HG03565 (cell line): ENCODE measurements at regions not wholly inside any gene's neighbourhood (a gene's known extent, or its start where the extent isn't known, plus 50 kb on each side); places are given as distances from the start of the nearest gene placed in this dataset.
"Not testable (repeated sequence)": the region's sequence is repeated elsewhere in the genome, so short reads cannot be mapped to it uniquely, and the experiment has no call there.

Experiments
- ATAC-seq: cut with Tn5 transposase; IDR thresholded peaks from one replicate; pipeline ENCODE4 v1.9.1; 2021; ENCODE audit warnings: mild to moderate bottlenecking, moderate library complexity; ENCODE audit not compliant: unreplicated experiment

DNA sequence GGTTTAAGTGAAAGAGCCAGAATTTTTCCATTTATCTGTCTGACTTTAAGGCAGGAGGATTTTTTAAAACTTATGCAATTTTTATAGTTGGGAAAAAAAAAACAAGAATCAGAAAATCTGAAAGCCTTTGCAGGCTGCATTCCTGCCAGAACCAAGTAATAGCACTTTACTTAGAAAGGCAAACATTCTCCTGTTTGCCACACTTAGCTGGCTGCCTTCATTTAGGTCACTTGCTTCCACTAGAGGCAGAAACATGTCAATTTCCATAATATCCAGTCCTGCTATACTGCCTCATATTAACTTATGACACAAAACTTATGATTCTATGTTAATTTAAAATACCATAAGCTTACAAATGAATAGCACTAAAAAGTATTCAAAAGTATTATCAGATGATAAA is 425.8 kb downstream of the FRK start:
- ATAC-seq: no peak

DNA sequence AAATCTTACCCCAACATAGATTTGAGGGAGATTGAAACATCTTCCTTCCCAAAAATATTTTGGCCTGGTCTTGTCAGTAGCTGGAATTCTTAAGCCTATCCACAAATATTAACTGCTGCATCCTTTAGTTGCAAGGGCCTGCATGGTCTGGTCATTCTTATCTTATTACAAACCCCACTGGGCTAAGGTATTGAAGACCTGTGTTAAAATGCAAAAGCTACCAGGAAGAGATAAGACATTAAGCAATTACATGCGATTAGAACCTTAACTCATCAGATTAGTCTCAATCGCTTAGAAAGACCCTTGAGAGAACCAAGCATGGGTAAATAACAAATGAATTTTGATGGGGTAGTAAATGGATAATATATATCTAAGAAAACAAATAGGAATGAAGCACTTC is 426.6 kb downstream of the FRK start:
- ATAC-seq: no peak

DNA sequence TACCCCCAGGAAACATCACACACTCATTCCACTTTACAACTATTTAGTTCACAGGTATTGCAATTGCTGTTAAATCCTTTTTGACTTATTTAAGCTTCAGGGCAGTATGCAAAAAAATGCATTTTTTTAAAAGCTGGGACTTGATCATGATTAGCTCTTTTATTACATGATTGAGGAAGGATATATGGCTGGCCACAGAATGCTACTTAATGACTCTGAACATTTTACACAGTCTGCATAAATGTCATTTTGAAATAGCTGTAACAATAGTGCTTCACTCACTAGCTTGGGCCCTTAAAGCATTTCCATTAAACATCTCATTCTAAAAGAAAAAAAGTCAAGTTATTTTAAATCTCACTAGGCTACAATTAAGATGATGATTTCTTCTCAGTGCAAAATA is 429.7 kb downstream of the FRK start:
- ATAC-seq: no peak

DNA sequence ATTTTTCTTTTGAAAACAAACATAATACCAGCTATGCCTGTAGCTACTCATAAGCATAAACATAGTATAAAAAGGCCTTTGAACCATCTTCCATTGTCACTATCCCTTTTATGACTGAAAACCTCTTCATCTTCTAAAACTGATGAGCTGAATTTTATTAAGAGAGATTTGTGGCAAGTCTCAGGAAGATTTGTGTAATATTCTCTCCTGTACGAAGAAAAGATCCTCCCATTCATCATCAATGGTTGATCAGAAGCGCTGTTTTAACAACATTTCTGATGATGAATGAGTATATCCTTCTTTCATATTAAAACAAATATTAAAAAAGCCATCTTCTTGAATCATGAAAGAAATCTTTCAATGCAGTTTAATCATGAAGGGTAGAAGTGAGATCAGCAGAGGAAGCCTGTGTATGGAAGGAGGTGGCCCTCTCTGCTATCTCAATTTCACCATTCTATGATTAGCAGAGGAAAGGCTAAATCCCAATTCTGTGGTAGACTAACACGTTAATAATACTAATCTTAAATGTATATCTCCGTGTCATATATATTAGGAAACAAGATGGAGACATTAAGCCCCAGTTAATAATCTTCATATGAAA is 430.2 kb downstream of the FRK start:
- no peak for ATAC-seq

DNA sequence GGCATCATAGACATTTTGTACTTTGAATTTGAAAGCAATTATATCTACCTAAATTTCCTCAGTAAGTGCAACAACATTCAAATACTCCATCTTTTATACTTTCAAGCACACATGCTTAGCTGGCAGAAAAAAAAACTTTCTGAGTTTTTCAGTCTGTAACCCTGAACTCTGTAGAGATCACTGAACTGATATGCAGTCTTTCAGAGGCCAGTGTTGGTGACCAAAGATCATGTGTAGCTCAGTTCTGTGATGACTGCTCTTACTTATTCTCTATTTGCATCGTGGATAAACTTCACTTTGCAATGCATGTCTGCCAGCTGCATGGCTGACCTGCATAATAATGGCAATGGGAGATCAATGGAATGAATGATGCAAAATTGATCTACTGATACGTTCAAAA is 431.3 kb downstream of the FRK start:
- no peak for ATAC-seq

DNA sequence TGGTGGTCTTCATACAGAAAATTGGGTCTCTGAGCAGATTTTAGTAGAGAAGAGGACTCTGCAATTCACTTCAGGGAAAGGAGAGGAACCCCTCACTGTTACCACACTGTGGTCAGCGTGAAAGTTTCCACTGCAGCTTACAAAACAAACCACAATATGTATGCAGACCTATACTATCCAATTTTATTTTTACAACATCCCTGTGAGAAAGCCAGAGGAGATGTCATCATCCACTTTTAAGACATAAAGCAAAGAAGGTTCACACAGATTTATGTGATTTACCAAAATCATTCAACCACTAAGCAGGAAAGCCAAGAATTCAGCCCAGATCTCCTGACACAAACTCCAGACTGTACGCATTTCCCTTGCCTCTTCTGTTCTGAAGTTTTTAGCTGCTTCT is 442.4 kb downstream of the FRK start:
- ATAC-seq: no peak

DNA sequence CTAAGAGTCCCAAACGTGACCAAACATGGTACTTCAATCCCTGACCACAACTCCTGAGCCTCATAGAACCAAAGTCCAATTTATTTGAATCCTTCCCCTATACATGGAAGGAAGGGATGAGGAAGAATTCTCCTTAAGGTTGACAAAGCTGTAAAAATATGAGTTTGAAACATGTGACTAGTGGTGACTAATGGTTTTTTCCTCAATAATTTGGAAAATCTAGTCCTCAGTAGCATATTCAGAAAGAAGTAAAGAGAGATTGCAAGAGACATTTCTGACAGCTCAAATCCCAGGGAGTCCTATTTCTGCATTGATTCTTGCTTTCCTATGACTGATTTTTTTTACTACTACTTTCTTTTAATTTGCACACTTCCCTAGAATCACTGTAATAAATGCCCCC is 443.7 kb downstream of the FRK start:
- no peak for ATAC-seq

DNA sequence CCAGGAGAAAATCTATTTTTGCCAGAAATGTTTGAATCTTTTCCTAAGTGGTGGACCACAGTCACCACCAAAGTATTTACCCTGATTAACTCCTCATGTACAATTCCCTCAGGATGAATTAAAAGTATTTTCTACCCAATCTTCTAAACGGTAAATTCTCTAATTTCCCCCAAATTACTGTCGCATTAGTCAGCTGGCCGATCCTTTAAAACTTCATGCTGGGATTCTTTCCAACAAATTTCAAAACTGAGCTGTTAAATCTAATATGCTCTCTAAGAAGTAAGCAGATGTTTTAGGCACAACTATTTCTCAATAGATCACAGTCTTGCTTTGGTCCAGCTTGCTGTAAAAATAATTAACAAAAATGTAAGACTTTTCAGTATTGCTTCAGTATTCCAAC is 447.2 kb downstream of the FRK start:
- no peak for ATAC-seq

DNA sequence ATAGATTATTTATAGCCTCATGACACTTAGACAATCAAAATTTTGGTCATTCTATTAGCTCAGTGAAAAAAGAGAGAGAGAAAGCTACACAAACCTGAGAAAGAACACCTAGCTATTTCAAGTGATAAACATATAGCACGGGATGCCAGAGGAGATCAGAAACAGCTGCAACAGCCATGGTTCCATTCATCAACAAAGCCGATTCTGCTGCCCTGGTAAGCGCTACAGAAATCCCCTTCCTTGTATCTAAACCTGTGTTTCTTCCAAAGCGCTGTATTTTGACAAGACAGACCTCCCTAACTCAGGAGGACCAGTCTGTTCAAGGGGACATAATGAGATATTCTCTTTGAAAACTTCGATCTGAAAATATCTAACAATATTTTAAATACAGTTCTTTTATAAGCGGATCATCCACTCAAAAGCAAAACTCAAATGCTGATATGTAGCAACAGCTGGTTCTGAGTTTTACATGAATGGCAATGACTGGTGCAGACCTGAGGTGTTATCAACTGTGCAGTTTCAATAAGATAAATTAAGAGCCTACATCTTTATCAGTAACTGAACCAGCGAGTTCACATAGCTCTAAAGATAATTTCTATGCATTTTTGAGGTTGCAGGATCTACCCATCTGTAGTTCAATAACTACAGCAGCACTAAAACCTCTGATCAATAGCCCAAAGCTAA is 447.8 kb downstream of the FRK start:
- ATAC-seq: no peak

DNA sequence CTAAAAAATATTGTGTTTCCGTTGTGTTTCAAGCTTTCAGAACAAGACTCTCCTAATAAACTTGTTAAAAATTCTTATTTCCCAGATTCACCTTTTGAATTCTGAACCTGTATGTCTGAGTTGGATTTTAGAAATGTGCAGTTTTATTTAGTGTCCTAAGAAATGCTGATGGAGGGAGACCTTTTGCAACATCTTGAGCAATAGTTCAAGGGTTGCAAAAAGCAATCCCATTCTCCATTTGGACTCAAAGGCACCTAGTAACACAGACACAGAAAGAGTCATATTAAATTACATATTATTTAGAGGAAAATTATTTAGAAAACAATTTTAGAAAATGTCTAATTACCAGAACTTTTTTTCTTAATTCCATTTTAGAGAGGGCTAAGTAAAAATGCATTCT is 448.5 kb downstream of the FRK start:
- no peak for ATAC-seq

DNA sequence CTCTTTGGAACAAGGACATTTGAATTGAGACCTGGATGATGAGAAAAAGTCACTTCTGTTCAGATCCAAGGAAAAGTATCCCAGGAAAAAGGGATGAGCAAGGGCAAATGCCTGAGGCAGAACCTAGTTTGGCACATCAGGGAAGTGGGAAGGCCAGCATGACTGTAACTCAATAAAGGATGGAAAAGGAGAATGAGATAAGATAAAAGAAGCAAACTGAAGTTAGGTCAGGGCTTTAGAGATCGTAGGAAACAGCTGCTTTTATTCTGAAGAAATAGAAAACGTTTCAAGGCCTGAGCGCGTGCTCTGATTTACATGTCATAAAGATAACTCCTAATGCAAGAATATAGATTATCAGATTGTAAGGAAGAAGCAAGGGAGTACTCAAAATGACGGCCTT is 450.0 kb downstream of the FRK start:
- no peak for ATAC-seq

DNA sequence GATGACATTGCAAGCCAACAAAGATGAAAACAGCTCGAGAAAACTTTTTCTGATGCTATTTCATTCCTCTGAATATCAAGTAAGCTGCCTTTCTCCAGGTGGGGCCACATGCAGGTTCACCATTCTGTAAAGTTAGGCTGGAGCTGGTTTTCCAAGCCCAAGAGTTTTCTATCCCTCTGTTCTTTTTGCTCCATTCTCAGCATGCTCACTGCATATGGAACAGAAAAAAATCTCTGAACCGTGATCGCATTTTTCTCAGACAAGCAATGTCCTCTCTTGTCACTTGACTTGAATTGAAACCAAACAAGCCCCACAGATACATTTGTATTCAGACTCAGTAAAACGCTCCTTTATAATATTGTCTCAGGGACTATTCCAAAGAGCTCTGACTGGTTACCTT is 451.6 kb downstream of the FRK start:
- ATAC-seq: no peak

DNA sequence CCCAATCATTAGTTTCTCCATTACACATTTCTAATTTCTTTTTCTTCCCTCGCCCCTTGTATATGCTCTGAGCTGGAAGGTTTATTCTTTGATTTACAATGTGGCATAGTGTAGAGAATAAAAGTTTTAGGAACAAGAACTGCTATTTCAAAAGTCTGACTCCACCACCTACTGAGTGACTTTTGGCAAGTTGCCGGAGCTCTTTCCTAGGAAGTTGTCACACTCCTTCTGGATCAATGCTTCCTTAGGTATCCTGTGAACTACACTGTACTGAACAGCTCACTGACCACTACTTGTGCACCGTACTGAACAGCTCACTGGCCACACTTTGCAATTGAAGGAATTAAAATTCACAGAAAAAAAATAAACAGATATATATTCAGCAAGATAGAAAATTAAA is 458.2 kb downstream of the FRK start:
- ATAC-seq: no peak

DNA sequence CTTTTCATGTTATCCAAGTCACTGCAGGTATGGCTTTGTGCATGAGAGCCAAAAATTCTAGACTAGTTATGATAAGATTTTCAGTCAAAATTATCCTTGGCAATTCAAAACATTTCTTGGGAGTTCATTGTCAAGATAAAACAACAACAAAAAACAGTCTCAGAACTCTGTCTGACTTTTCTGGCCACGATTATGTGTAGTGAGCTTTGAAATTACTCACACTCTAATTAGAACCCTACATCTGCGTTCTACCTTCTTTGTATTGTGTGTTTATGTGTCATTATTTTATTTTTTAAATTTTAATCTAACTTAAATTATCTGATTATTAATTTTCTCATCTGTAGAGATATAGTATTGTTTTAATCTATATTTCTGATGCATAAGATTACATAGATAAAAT is 459.2 kb downstream of the FRK start:
- ATAC-seq: no peak

DNA sequence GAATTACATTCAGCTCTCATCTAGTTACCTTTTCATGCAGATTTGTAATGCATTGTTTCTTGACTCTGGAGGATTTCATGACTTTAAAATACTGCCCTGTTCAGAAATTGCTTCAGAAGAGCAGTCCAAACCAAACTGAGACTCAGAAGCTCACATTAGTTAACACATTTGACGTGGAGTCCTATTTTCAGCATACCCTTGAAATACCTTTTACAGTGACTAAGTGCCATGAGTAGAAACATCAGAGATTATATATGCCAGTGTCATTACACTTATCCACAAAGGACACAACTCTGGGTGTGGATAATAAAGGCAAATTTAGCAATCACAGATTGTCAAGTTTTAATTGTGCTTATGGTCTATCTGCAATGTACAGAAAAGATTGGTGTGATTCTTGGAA is 459.6 kb downstream of the FRK start:
- ATAC-seq: no peak

DNA sequence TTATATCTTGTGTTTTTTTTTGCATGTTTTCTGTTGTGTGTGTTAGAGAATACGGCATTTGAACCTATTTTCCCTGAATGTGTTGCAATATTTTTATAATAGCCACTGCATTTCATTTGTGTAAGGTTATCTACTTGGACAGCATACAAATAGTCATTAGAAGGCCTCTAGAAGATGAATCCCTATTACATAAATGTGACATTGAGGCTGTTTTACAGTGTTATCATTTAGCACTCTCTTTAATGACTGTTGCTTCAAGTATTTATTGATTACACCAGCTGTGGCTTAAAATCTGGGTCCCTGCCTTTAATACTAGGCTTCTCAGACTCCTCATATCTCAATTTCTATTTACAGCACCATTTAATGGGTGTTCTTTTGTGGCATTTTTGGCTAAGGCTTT is 465.8 kb downstream of the FRK start:
- no peak for ATAC-seq

DNA sequence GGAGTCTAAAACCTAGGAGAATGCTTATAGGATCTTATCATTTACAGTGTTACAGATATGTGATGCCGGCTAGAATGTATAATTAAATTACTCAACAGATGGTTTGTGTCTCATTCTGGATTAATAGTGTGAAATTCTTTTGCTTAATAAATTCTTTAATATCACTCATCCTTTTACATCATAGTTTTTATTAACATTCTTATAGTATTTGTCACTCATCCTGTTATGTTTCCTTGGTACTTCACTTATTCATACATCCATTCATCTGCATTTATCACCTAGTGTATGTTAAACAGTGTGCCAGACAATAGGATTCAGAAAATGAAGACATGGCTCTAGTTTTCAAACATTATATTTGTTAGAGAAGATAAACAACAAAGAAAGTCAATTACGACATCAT is 468.7 kb downstream of the FRK start:
- no peak for ATAC-seq

DNA sequence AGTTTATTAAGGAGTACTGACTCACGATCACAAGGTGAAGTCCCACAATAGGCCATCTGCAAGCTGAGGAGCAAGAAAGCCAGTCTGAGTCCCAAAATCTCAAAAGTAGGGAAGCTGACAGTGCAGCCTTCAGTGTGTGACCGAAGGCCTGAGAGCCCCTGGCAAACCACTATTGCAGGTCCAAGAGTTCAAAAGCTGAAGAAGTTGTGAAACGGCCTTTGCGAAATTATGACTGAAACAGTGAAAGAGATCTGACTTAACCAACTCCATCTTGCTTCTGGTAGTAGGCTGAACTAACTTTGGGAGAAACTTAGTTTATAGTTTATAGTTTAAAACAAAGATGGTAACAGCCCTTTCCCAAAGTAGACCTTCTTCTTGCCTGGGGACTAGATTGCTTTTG is 471.6 kb downstream of the FRK start:
- ATAC-seq: not testable (repeated sequence)

DNA sequence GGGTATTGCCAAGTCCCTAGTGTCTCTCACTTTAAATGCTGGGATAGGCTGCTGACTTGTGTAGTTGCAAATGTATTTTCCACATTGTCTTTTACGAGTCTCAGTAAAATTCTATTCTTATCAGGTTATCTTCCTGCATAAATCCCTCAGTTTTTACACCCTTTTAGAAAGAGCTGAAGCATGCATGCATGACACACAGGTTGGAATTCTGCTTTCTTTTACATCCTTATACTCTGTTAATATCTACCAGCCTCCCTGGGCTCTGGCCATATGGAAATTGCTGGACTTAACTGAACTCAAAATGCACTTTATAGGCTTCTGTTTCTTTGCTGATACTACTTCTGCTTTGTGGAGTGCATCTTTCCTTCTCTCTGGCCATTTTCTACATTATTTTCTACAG is 477.4 kb downstream of the FRK start:
- ATAC-seq: no peak

DNA sequence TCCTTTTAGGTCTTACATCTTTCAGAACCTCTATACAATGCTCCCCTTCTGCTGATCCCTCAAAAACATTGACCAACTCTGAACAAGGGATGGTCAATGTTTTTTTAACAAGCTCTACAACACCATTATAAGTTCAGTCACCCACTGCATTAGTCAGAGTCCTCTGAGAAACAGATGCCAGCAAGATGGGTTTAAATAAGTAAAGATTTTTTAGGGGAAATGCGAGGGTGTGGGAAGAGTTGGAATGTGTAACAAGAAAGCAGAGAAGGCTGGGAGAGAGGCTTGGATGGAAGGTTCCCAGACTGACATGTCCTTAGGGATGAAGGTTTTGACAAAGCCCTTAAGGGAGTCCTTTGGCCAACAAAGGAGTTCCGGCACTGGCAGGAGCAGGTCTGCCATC is 478.3 kb downstream of the FRK start:
- ATAC-seq: no peak

DNA sequence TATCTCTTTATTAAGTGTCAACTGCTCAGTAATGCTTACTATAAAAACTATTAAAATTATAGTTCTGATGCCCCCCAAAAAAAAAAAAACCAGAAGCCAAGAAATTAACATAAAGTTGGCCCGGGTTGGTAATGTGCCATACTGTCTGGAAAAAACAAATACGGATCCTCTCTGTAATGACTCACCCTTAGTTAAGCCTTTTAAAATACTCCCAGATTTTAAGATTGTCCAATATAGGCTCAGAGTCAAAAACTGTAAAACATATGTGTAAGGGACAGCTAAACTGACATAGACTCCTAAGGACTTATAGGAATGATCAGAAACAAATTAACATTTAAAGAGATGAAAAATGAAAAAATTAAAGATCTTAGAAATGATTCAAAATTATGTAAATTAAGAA is 481.1 kb downstream of the FRK start:
- not testable (repeated sequence) for ATAC-seq

DNA sequence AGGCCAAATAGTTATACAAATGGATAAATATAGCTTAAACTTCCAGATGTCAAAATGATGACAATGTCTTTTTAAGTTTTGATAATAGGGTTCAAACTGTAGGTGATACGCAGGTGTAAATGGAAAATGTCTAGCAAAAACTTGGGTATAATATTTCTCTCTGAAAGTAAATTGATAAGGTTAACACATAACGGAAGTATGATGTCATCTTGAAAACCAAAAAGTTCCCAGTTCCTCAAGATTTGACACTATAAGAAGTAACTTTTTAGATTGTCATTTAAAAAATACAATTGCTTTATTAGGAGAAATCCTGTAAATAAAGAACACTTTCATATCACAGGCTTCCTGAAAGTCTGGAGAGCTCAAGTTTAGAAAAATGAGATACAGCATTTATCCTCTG is 483.4 kb downstream of the FRK start:
- ATAC-seq: no peak

DNA sequence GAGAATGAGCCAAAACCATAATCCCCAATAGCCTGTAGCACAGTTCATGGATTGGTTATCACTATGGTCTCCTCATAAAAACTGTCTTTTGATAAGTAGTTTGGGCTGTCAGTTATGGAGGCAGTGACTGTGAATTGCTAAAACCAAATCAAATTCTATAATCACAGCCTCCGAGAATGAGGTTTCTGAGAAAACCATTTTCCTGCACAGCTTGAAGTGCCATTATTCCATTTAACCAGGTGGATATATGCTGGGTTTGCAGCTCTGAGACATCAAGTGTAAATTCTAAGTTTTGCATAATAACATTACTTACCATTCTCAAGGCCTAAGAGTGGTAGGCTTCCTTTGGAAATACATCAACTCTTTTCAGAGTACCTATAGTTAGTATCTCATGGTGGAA is 485.4 kb downstream of the FRK start:
- ATAC-seq: no peak
